Mucosa of rectum (tissue), 2 donors: ENCODE measurements at regions not wholly inside any gene's neighbourhood (a gene's known extent, or its start where the extent isn't known, plus 50 kb on each side); places are given as distances from the start of the nearest gene placed in this dataset.

Source experiments
- H3K27ac ChIP-seq, 2 donors: one replicate each; pipeline ENCODE4 v1.7.0; 2013; ENCODE audit warnings: inconsistent platforms in 2 of 2, low read depth in 2 of 2, low read length in 2 of 2
- H3K27me3 ChIP-seq, 2 donors: one replicate each; pipeline ENCODE4 v1.7.0; 2013; ENCODE audit warnings: low read length in 2 of 2; ENCODE audit not compliant: control insufficient read depth in 2 of 2, insufficient read depth in 2 of 2
- H3K36me3 ChIP-seq, 2 donors: one replicate each; pipeline ENCODE4 v1.7.0; 2013; ENCODE audit warnings: low read length in 2 of 2; ENCODE audit not compliant: control insufficient read depth in 2 of 2, insufficient read depth in 2 of 2
- H3K4me1 ChIP-seq, 2 donors: one replicate each; pipeline ENCODE4 v1.7.0; 2013; ENCODE audit warnings: low read length in 2 of 2, mild to moderate bottlenecking in 1 of 2; ENCODE audit not compliant: control insufficient read depth in 2 of 2, insufficient read depth in 2 of 2
- H3K4me3 ChIP-seq, 2 donors: one replicate each; pipeline ENCODE4 v1.7.0; 2013; ENCODE audit warnings: low read length in 2 of 2
- H3K9ac ChIP-seq, 2 donors: one replicate each; pipeline ENCODE4 v1.7.0; 2013; ENCODE audit warnings: low read length in 2 of 2, low read depth in 1 of 2, mild to moderate bottlenecking in 1 of 2
- H3K9me3 ChIP-seq, 2 donors: one replicate each; pipeline ENCODE4 v1.7.0; 2013; ENCODE audit warnings: low read length in 2 of 2; ENCODE audit not compliant: control insufficient read depth in 2 of 2
- donor health status: healthy.
- donor health status: Normal muscosa, but diverticular disease.

DNA sequence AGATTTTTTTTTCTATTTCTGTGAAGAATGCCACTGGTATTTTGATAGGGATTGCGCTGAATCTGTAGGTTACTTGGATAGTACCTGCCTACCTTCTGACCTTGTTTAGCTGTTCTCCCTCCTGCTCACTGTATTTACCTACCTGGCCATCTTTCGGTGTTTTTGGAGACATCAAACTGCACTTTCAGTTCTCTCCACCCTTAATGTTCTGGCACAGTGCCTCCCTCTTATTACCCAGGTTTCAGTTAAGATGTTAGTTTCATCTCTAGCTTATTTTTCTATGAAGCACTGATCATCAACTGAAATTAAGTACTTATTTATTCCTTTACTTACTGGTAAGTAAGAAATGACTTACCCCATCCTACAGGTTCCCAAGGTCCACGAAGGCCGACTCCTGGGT lies 74.4 kb upstream of the KLHL25 start:
- H3K36me3 ChIP-seq = no peaks in the 10 kb centered on the region
- no peak overlapping the region for H3K9ac ChIP-seq
- H3K4me3 ChIP-seq = no peak overlapping the region
- H3K4me1 ChIP-seq = no peaks in the 10 kb centered on the region
- no peaks in the 10 kb centered on the region for H3K9me3 ChIP-seq
- H3K27ac ChIP-seq = no peak overlapping the region
- peaks cover 0 to 8% of the 10 kb centered on the region in 2 donors for H3K27me3 ChIP-seq

DNA sequence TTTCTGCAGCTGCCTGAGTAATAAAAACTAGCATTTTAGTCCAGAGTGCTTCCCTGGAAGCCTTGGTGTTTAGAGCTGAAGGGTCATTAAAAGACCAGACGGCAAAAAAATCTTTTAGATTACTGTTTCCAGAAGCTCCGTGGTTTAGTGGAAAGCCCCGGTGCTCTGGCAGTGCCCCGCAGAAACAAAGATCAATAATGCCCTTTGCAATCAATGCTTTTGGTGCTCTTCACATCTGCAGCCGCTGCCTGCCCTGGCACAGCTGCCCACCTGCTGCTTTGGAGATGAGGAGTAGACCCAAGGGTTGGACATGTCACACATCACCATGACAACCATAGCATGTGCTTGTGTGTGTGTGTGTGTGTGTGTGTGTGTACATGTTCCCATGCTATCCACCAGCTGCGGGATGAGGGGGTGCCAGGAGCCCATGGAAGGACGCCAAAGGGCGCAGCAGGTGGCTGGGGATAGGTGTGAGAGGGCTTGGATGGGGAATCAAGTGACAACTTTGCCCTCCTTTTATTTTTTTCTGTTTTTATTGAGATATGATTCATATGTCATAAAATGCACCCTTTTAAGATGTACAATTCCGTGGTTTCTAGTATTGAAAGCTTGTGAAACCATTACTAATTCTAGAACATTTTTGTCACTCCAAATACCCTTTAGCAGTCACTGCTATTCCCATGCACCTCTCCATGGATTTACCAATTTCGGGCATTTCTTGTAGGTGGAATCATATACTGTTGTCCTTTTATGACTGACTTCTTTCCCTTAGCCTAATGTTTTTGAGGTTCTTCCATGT lies 75.7 kb upstream of the KLHL25 start:
- H3K9me3 ChIP-seq = no peaks in the 10 kb centered on the region
- no peaks in the 10 kb centered on the region for H3K4me1 ChIP-seq
- no peak overlapping the region for H3K4me3 ChIP-seq
- H3K27ac ChIP-seq = no peak overlapping the region
- H3K27me3 ChIP-seq = peaks cover 0 to 8% of the 10 kb centered on the region in 2 donors
- no peaks in the 10 kb centered on the region for H3K36me3 ChIP-seq
- H3K9ac ChIP-seq = no peak overlapping the region

DNA sequence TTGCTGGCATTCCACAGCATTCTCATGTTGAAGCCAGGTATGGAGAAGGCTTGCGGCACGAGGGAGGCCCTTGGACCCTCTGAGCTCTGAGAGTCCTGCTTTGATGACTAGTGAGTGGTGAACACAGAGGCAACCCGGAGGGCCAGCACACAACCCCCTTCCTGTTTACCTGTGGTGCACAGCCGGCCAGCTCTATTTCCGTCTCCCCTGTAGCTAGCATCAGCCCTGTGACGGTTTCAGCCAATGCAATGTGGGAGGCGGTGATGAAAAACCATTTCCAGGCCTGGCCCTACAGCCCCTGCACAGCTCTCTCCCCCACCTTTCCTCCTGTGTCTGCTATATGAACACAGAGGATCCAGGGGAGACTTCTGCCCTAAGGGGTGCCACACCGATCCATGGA lies 76.8 kb upstream of the KLHL25 start:
- Histone ChIP-seq H3K36me3 (no peaks in the 10 kb centered on the region), H3K27me3 (peaks cover 0 to 8% of the 10 kb centered on the region in 2 donors), H3K4me1 (no peaks in the 10 kb centered on the region), H3K27ac (no peak overlapping the region), H3K9me3 (no peaks in the 10 kb centered on the region), H3K4me3 (no peak overlapping the region), H3K9ac (no peak overlapping the region)

DNA sequence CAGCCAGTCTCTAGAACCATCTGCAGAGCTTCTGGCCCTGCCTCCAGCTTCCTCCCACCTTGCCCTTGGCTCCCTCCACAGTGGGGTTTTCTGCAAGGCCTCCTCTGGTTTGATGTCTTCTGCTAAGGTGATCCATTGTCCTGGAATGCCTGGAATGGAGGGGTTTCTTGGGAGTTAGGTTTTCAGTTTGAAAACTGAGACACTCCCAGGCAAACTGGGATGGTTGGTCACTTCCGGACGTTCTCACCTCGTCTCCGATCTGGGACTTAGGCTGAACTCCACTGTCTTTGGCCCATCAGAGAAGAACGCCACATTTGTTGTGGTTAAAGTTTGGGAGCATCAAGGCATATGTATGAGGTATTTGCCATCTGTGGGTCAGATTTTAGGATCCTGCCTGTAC lies 77.4 kb upstream of the KLHL25 start:
- no peak overlapping the region for H3K27ac ChIP-seq
- H3K27me3 ChIP-seq = peaks cover 0 to 8% of the 10 kb centered on the region in 2 donors
- no peaks in the 10 kb centered on the region for H3K36me3 ChIP-seq
- H3K4me3 ChIP-seq = no peak overlapping the region
- H3K9me3 ChIP-seq = no peaks in the 10 kb centered on the region
- no peaks in the 10 kb centered on the region for H3K4me1 ChIP-seq
- no peak overlapping the region for H3K9ac ChIP-seq

DNA sequence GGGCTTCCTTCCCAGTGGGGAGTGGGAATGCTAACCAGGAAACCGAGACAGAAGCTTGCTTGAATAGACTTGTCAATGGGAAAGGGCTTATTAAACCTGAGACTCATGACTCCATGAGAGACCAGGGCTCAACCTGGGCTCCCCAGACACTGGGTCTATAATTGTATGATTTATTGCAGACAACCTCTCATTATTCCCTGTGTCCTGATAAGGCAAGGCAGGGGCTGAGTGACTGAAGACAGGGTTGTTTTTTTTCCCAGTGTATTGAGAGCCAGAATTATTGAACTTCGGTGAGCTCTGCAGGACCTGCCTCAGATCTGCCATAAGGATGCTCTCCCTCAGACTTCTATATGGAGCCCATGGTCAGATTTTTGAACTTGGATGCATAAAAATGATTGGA lies 79.5 kb upstream of the KLHL25 start:
- Histone ChIP-seq H3K9ac (no peak overlapping the region), H3K4me1 (no peaks in the 10 kb centered on the region), H3K36me3 (no peaks in the 10 kb centered on the region), H3K27me3 (peaks cover 0 to 5% of the 10 kb centered on the region in 2 donors), H3K9me3 (no peaks in the 10 kb centered on the region), H3K4me3 (no peak overlapping the region), H3K27ac (no peak overlapping the region)

DNA sequence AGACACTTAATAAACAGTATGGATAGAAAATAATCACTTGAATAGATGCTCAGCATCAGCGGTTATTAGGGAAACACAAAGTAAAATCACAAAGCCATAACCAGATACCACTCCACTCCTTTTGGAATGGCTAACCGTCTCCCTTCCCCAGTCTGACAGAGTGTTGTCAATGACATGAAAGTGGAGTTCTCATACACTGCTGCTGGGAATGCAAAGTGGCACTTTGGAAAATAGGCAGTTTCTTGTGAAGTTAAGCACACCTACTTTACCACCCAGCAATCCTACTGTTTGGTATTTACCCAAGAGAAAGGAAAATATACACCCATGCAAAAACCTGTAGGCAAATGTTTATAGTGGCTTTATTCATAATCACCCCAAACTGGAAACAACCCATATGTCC lies 81.0 kb upstream of the KLHL25 start:
- peaks cover 0 to 3% of the 10 kb centered on the region in 2 donors for H3K27me3 ChIP-seq
- no peak overlapping the region for H3K4me3 ChIP-seq
- H3K9ac ChIP-seq = no peak overlapping the region
- H3K36me3 ChIP-seq = no peaks in the 10 kb centered on the region
- no peaks in the 10 kb centered on the region for H3K9me3 ChIP-seq
- no peaks in the 10 kb centered on the region for H3K4me1 ChIP-seq
- H3K27ac ChIP-seq = no peak overlapping the region

DNA sequence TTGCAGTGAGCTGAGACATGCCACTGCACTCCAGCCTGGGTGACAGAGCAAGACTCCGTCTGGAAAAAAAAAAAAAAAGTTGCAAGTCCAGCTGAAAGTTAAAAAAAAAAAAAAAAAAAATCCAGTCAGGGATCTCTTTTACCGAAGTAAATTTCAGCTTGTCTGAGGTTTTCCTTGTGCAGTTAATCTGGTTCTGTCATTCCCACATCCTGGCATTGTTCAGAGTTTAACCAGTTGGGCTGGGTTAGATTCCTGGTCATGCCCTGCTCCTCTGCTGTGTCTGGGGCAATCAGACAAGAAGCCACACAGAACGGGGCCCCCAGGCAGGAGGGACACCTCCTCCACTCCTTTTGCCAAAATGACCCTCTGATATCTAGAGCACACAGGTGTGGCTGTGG lies 84.1 kb upstream of the KLHL25 start:
- Histone ChIP-seq H3K27ac (no peak overlapping the region), H3K4me3 (no peak overlapping the region), H3K9me3 (no peaks in the 10 kb centered on the region), H3K4me1 (no peaks in the 10 kb centered on the region), H3K27me3 (no peaks in the 10 kb centered on the region), H3K36me3 (no peaks in the 10 kb centered on the region), H3K9ac (no peak overlapping the region)

DNA sequence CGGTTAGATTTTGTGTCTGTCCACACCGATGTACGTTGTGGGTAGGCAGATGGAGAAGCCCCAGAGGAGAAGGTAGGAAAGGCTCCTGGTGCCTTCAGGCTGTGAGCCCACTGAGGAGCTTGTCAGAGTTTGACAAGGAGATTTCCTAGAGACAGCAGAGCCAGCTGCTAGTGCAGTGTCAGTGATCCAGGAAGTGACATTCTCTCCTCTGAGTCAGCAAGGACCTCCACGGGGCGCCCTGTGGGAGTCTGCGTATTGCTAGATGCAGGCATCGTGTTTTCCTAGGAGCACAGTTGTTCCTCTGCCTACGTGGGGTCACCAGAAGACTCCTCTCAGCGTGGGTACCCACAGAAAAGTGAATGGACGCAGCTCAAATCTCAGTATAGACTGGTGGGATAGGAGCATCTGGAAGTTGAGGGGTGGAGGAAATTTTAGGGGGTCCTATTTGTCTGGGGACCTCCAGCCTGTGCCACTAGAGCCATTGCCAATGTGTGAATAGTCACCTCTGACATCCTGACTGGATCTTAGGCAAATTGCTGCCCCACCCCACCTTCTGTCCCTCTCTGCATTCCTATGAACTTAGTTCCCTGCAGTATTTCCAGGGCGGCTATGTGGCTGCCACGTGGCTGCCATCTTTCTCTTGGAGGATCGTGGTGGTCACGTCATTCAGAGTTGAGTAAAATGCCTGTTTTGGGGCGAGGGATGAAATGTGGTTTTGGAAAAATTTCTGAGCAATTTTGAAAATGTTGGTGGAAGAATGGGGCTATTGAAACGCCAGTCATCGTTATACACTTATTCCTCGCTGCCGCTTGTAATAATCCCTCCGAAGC lies 84.8 kb upstream of the KLHL25 start:
- no peaks in the 10 kb centered on the region for H3K4me1 ChIP-seq
- no peaks in the 10 kb centered on the region for H3K36me3 ChIP-seq
- no peak overlapping the region for H3K9ac ChIP-seq
- no peak overlapping the region for H3K4me3 ChIP-seq
- no peaks in the 10 kb centered on the region for H3K9me3 ChIP-seq
- H3K27me3 ChIP-seq = no peaks in the 10 kb centered on the region
- no peak overlapping the region for H3K27ac ChIP-seq

DNA sequence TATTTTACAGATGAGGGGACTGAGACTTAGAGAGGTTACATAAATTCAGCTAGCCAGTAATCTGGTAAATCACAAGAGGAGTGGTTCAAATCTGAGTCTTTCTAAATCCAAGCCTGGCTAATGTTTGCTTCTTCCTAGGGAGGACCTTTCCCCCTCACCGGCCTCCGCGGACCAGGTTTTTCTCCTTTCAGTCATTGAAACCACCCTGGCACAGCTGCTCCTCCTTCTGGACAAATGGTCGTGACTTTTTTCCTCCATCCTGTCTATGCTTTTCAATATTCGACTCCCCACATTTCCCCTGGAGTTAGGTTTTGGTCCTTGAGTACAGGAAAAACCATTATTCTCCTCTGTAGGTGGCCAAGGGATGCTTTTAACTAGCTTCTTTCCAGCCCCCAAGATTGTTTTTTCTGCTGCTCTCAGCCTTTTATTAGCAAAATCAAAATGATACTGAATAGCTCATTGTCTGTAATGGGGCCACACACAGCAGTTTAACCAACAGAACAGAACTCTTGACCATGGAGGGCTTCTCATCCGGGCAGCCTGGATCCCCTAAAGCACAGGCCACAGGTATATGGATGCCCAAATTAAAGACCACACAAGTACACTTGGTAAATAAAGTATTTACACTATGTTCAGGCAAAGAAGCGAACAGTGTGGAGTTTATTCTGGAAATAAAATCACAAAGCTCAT lies 85.9 kb upstream of the KLHL25 start:
- H3K36me3 ChIP-seq = no peaks in the 10 kb centered on the region
- H3K9ac ChIP-seq = no peak overlapping the region
- no peaks in the 10 kb centered on the region for H3K4me1 ChIP-seq
- no peaks in the 10 kb centered on the region for H3K27me3 ChIP-seq
- H3K4me3 ChIP-seq = no peak overlapping the region
- H3K27ac ChIP-seq = no peak overlapping the region
- H3K9me3 ChIP-seq = no peaks in the 10 kb centered on the region

DNA sequence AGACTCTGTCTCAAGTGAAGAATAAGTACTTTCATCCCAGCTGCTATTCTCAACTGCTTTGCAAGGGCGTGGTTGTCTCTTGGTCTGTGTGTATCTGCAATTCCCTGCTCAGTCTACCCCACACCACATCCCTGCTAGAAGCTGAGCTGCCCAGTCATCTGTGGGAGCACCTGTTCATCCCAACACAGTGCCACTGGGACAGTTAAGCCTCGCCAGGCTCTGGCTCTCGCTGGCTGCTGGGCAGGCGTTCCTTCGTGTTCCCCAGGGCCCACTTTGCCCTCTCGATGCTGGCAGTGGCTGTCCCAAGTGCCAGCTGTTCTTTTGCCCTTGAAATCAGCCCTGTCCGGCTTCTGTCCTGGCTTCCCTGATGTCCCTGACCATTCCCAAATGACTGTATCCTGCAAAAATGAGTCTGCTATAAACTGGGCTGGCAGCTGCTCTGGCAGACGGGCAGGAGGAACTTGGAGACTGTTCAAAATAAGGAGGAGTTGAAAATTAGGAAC lies 91.6 kb upstream of the KLHL25 start:
- Histone ChIP-seq H3K4me3 (no peak overlapping the region), H3K9me3 (no peaks in the 10 kb centered on the region), H3K27ac (no peak overlapping the region), H3K36me3 (no peaks in the 10 kb centered on the region), H3K9ac (no peak overlapping the region), H3K27me3 (no peaks in the 10 kb centered on the region), H3K4me1 (no peaks in the 10 kb centered on the region)
